Mucosa of stomach (tissue), 1 donor: ENCODE measurements at regions not wholly inside any gene's neighbourhood (a gene's known extent, or its start where the extent isn't known, plus 50 kb on each side); places are given as distances from the start of the nearest gene placed in this dataset.

Source experiments
- H3K27me3 ChIP-seq: one replicate; pipeline ENCODE4 v1.7.0; 2013; ENCODE audit warnings: mild to moderate bottlenecking, low read length; ENCODE audit not compliant: control insufficient read depth, insufficient read depth
- H3K36me3 ChIP-seq: one replicate; pipeline ENCODE4 v1.7.0; 2013; ENCODE audit warnings: low read length; ENCODE audit not compliant: control insufficient read depth, insufficient read depth
- H3K4me1 ChIP-seq: one replicate; pipeline ENCODE4 v1.7.0; 2013; ENCODE audit warnings: mild to moderate bottlenecking, low read length; ENCODE audit not compliant: control insufficient read depth, insufficient read depth
- H3K4me3 ChIP-seq: one replicate; pipeline ENCODE4 v1.7.0; 2013; ENCODE audit warnings: low read length
- H3K9ac ChIP-seq: one replicate; pipeline ENCODE4 v1.7.0; 2013; ENCODE audit warnings: mild to moderate bottlenecking, low read length, moderate library complexity
- H3K9me3 ChIP-seq: one replicate; pipeline ENCODE4 v1.7.0; 2013; ENCODE audit warnings: mild to moderate bottlenecking, low read length, moderate library complexity; ENCODE audit not compliant: control insufficient read depth
- donor health status: Pancreatic carcinoma.

- Histone ChIP-seq H3K9me3 (no peaks in the 10 kb centered on the region), H3K4me1 (peaks cover 12% of the 10 kb centered on the region), H3K4me3 (no peak overlapping the region), H3K9ac (no peak overlapping the region), H3K36me3 (no peaks in the 10 kb centered on the region), H3K27me3 (no peaks in the 10 kb centered on the region)
Measured at GRCh38 chr1:87866416-87866815, 537.7 kb downstream of the LMO4 start.

GRCh38 chr1:87867626-87868025 is 538.9 kb downstream of the LMO4 start:
- no peak overlapping the region for H3K4me3 ChIP-seq
- peaks cover 12% of the 10 kb centered on the region for H3K4me1 ChIP-seq
- no peaks in the 10 kb centered on the region for H3K27me3 ChIP-seq
- H3K9ac ChIP-seq, result no peak overlapping the region
- H3K36me3 ChIP-seq, result no peaks in the 10 kb centered on the region
- H3K9me3 ChIP-seq, result no peaks in the 10 kb centered on the region

GRCh38 chr1:87869567-87869966 is 540.9 kb downstream of the LMO4 start:
- Histone ChIP-seq H3K9me3 (no peaks in the 10 kb centered on the region), H3K36me3 (no peaks in the 10 kb centered on the region), H3K4me1 (peaks cover 12% of the 10 kb centered on the region), H3K4me3 (no peak overlapping the region), H3K9ac (no peak overlapping the region), H3K27me3 (no peaks in the 10 kb centered on the region)

GRCh38 chr1:87872189-87872588 is 543.5 kb downstream of the LMO4 start:
- Histone ChIP-seq H3K4me3 (no peak overlapping the region), H3K4me1 (peaks cover 12% of the 10 kb centered on the region), H3K27me3 (no peaks in the 10 kb centered on the region), H3K9ac (no peak overlapping the region), H3K36me3 (no peaks in the 10 kb centered on the region), H3K9me3 (no peaks in the 10 kb centered on the region)

GRCh38 chr1:87872692-87873091 is 544.0 kb downstream of the LMO4 start:
- Histone ChIP-seq H3K9me3 (no peaks in the 10 kb centered on the region), H3K4me1 (peaks cover 12% of the 10 kb centered on the region), H3K27me3 (no peaks in the 10 kb centered on the region), H3K36me3 (no peaks in the 10 kb centered on the region), H3K9ac (no peak overlapping the region), H3K4me3 (no peak overlapping the region)

- no peaks in the 10 kb centered on the region for H3K27me3 ChIP-seq
- H3K9ac ChIP-seq, result no peak overlapping the region
Measured at GRCh38 chr1:87878873-87879272, 550.2 kb downstream of the LMO4 start.

GRCh38 chr1:87880098-87880760 is 551.5 kb downstream of the LMO4 start:
- H3K4me1 ChIP-seq, result peaks cover under 1% of the 10 kb centered on the region
- H3K9me3 ChIP-seq, result no peaks in the 10 kb centered on the region
- H3K27me3 ChIP-seq, result no peaks in the 10 kb centered on the region
- H3K36me3 ChIP-seq, result no peaks in the 10 kb centered on the region
- H3K4me3 ChIP-seq, result no peak overlapping the region
- no peak overlapping the region for H3K9ac ChIP-seq

More at GRCh38 chr1:87878873-87879272, 550.2 kb downstream of the LMO4 start:
- Histone ChIP-seq H3K9me3 (no peaks in the 10 kb centered on the region), H3K36me3 (no peaks in the 10 kb centered on the region), H3K4me1 (no peaks in the 10 kb centered on the region), H3K4me3 (no peak overlapping the region)

- Histone ChIP-seq H3K4me3 (no peak overlapping the region), H3K36me3 (no peaks in the 10 kb centered on the region), H3K9me3 (no peaks in the 10 kb centered on the region), H3K4me1 (peaks cover 5% of the 10 kb centered on the region), H3K27me3 (no peaks in the 10 kb centered on the region), H3K9ac (no peak overlapping the region)
Measured at GRCh38 chr1:87880764-87881163, 552.1 kb downstream of the LMO4 start.

GRCh38 chr1:87883906-87884305 is 555.2 kb downstream of the LMO4 start:
- Histone ChIP-seq H3K4me1 (peaks cover 23% of the 10 kb centered on the region), H3K4me3 (no peak overlapping the region), H3K36me3 (no peaks in the 10 kb centered on the region), H3K27me3 (no peaks in the 10 kb centered on the region), H3K9me3 (no peaks in the 10 kb centered on the region), H3K9ac (no peak overlapping the region)

- Histone ChIP-seq H3K9me3 (no peaks in the 10 kb centered on the region), H3K4me1 (peaks cover 23% of the 10 kb centered on the region), H3K27me3 (no peaks in the 10 kb centered on the region), H3K9ac (no peak overlapping the region), H3K4me3 (no peak overlapping the region), H3K36me3 (no peaks in the 10 kb centered on the region)
Measured at GRCh38 chr1:87884581-87884980, 555.9 kb downstream of the LMO4 start.

- Histone ChIP-seq H3K9me3 (no peaks in the 10 kb centered on the region), H3K36me3 (no peaks in the 10 kb centered on the region), H3K9ac (no peak overlapping the region), H3K27me3 (no peaks in the 10 kb centered on the region), H3K4me3 (no peak overlapping the region), H3K4me1 (peaks cover 23% of the 10 kb centered on the region)
Measured at GRCh38 chr1:87885278-87886025, 556.8 kb downstream of the LMO4 start.

GRCh38 chr1:87887100-87887499 is 558.4 kb downstream of the LMO4 start:
- H3K4me1 ChIP-seq, result peaks cover 23% of the 10 kb centered on the region
- no peaks in the 10 kb centered on the region for H3K9me3 ChIP-seq
- no peak overlapping the region for H3K4me3 ChIP-seq
- H3K9ac ChIP-seq, result no peak overlapping the region
- H3K36me3 ChIP-seq, result no peaks in the 10 kb centered on the region
- H3K27me3 ChIP-seq, result no peaks in the 10 kb centered on the region
